ENCODE measurements at regions not wholly inside any gene's neighbourhood (a gene's known extent, or its start where the extent isn't known, plus 50 kb on each side); places are given as distances from the start of the nearest gene placed in this dataset.
A peak's percentile ranks its signal among the peaks of the same experiment; 100 is the strongest.
"Not testable (repeated sequence)": the region's sequence is repeated elsewhere in the genome, so short reads cannot be mapped to it uniquely, and the experiment has no call there.

GRCh38 chr22:27250886-27251285 lies 550.7 kb downstream of the MN1 start:
- DNase-seq (ENCODE audit: low spot score), result no peak

- DNase-seq (ENCODE audit: low spot score), result no peak
These were observed 550.0 kb downstream of the MN1 start for GRCh38 chr22:27251563-27251962.

- peak; percentile 88 for DNase-seq (ENCODE audit: low spot score)
These were observed 549.1 kb downstream of the MN1 start for GRCh38 chr22:27252282-27253049.

- DNase-seq (ENCODE audit: low spot score), result no peak
These were observed 548.3 kb downstream of the MN1 start for GRCh38 chr22:27253108-27253902.

- not testable (repeated sequence) for DNase-seq (ENCODE audit: low spot score)
These were observed 547.5 kb downstream of the MN1 start for GRCh38 chr22:27254063-27254462.

GRCh38 chr22:27255580-27255979 lies 546.0 kb downstream of the MN1 start:
- no peak for DNase-seq (ENCODE audit: low spot score)

- no peak for DNase-seq (ENCODE audit: low spot score)
These were observed 543.6 kb downstream of the MN1 start for GRCh38 chr22:27257987-27258386.

GRCh38 chr22:27258616-27259172 lies 542.9 kb downstream of the MN1 start:
- DNase-seq (ENCODE audit: low spot score), result no peak

- no peak for DNase-seq (ENCODE audit: low spot score)
These were observed 542.1 kb downstream of the MN1 start for GRCh38 chr22:27259433-27259832.

- DNase-seq (ENCODE audit: low spot score), result no peak
These were observed 541.4 kb downstream of the MN1 start for GRCh38 chr22:27260087-27260698.

GRCh38 chr22:27262361-27262760 lies 539.2 kb downstream of the MN1 start:
- no peak for DNase-seq (ENCODE audit: low spot score)

GRCh38 chr22:27264184-27264583 lies 537.4 kb downstream of the MN1 start:
- DNase-seq (ENCODE audit: low spot score), result no peak

GRCh38 chr22:27267145-27267544 lies 534.4 kb downstream of the MN1 start:
- peak; percentile 84 for DNase-seq (ENCODE audit: low spot score)

- no peak for DNase-seq (ENCODE audit: low spot score)
These were observed 531.6 kb downstream of the MN1 start for GRCh38 chr22:27269751-27270543.

GRCh38 chr22:27270818-27271510 lies 530.6 kb downstream of the MN1 start:
- DNase-seq (ENCODE audit: low spot score), result no peak

- no peak for DNase-seq (ENCODE audit: low spot score)
These were observed 528.1 kb downstream of the MN1 start for GRCh38 chr22:27273436-27273835.

GRCh38 chr22:27273853-27274252 lies 527.7 kb downstream of the MN1 start:
- no peak for DNase-seq (ENCODE audit: low spot score)

- peak; percentile 22 for DNase-seq (ENCODE audit: low spot score)
These were observed 526.6 kb downstream of the MN1 start for GRCh38 chr22:27274770-27275449.

- peak; percentile 39 for DNase-seq (ENCODE audit: low spot score)
These were observed 522.6 kb downstream of the MN1 start for GRCh38 chr22:27278946-27279345.

GRCh38 chr22:27283240-27283639 lies 518.3 kb downstream of the MN1 start:
- DNase-seq (ENCODE audit: low spot score), result no peak

GRCh38 chr22:27283714-27284113 lies 517.8 kb downstream of the MN1 start:
- no peak for DNase-seq (ENCODE audit: low spot score)

Data from AG20443 (cell line).